Ovary (tissue), 3 donors: ENCODE measurements at regions not wholly inside any gene's neighbourhood (a gene's known extent, or its start where the extent isn't known, plus 50 kb on each side); places are given as distances from the start of the nearest gene placed in this dataset.

Source experiments
- CTCF ChIP-seq, 3 donors: fragments of 450-650 bp in 2 of 3; fragments of 200-600 bp in 1 of 3; IDR thresholded peaks; one replicate each; pipeline versions ENCODE4 v1.5.1 to v1.8.0; 2016 to 2022; ENCODE audit warnings: antibody characterized with exemption in 3 of 3, mild to moderate bottlenecking in 1 of 3
- EP300 ChIP-seq: sonication (generic); formaldehyde crosslinking; IDR thresholded peaks from one replicate; pipeline ENCODE4 v1.6.1; 2017; ENCODE audit warnings: antibody characterized with exemption
- POLR2A ChIP-seq: fragments of 450-650 bp; IDR thresholded peaks from one replicate; pipeline ENCODE4 v1.6.1; 2017; ENCODE audit warnings: antibody characterized with exemption, mild to moderate bottlenecking, moderate library complexity
- donor health status: DM: no; HTN: no; CAD: no.

DNA sequence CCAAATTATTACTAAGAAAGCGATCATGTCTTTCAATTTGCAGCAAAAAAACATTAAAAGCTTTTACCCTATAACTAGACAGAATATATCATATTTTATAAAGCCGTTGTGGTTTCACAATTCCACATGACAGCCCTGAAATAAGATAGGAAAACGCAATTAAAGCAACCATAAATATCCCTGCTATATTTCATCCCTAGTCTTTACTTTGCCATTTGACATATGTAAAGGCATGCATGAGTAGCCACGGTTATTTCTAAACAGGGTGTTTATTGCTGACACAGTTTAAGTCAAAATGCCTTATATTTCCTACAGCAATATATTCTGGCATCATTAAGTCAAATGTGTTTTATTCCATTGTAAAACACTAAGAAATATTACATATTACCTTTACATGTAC is 239.9 kb downstream of the DSEL start:
- TF ChIP-seq CTCF (IDR thresholded peaks at IDR 0.05): no peak
- no peak for TF ChIP-seq POLR2A
- no peak for TF ChIP-seq EP300
